HEK293T (cell line): ENCODE measurements at regions not wholly inside any gene's neighbourhood (a gene's known extent, or its start where the extent isn't known, plus 50 kb on each side); places are given as distances from the start of the nearest gene placed in this dataset.

ENCODE experiments used
- ARNT ChIP-seq: fragments of 450-650 bp; IDR thresholded peaks from 2 replicates; pipeline ENCODE4 v1.6.1; 2017; ENCODE audit warnings: mild to moderate bottlenecking
- BHLHE40 ChIP-seq: fragments of 450-650 bp; IDR thresholded peaks from 2 replicates; pipeline ENCODE4 v1.6.1; 2016; ENCODE audit warnings: mild to moderate bottlenecking, moderate library complexity, borderline replicate concordance
- LEF1 ChIP-seq: fragments of 450-650 bp; IDR thresholded peaks from 2 replicates; pipeline ENCODE4 v1.6.1; 2017; ENCODE audit warnings: mild to moderate bottlenecking, borderline replicate concordance
- PKNOX1 ChIP-seq: fragments of 450-650 bp; IDR thresholded peaks from 2 replicates; pipeline ENCODE4 v1.6.1; 2016
- SUZ12 ChIP-seq: fragments of 450-650 bp; IDR thresholded peaks from 2 replicates; pipeline ENCODE4 v1.6.1; 2016; ENCODE audit warnings: mild to moderate bottlenecking
- TARDBP ChIP-seq: fragments of 450-650 bp; IDR thresholded peaks from 2 replicates; pipeline ENCODE4 v1.6.1; 2016
- ZNF384 ChIP-seq: fragments of 450-650 bp; IDR thresholded peaks from 2 replicates; pipeline ENCODE4 v1.6.1; 2016

GRCh38 chr13:95455782-95456181, 96.7 kb upstream of the CLDN10 start:
- TF ChIP-seq BHLHE40: no peak
- TF ChIP-seq PKNOX1: no peak
- no peak for TF ChIP-seq SUZ12
- TF ChIP-seq ZNF384: no peak
- no peak for TF ChIP-seq LEF1
- TF ChIP-seq ARNT: no peak
- TF ChIP-seq TARDBP: no peak
